ENCODE measurements at regions not wholly inside any gene's neighbourhood (a gene's known extent, or its start where the extent isn't known, plus 50 kb on each side); places are given as distances from the start of the nearest gene placed in this dataset.

- Histone ChIP-seq H3K4me3 (no peak overlapping the region), H3K4me1 (no peaks in the 10 kb centered on the region), H3K27ac (no peak overlapping the region), H3K9me3 (no peaks in the 10 kb centered on the region), H3K36me3 (no peaks in the 10 kb centered on the region), H3K27me3 (no peaks in the 10 kb centered on the region), H3K9ac (ENCODE audit: low read depth in 2 of 2, low read length in 2 of 2) (no peak overlapping the region)
- DNase-seq = no peak
- no peak for TF ChIP-seq CTCF (IDR thresholded peaks at IDR 0.05)
- intact Hi-C loops (cut with DNase I) = no loop called here
Observed at GRCh38 chr2:226622484-226622883, 177.1 kb downstream of the IRS1 start.

- no peak overlapping the region for H3K9ac ChIP-seq (ENCODE audit: low read depth in 2 of 2, low read length in 2 of 2)
- intact Hi-C loops (cut with DNase I) = no loop called here
- H3K4me3 ChIP-seq = no peak overlapping the region
- no peaks in the 10 kb centered on the region for H3K36me3 ChIP-seq
- H3K9me3 ChIP-seq = no peaks in the 10 kb centered on the region
- TF ChIP-seq CTCF (IDR thresholded peaks at IDR 0.05) = no peak
- H3K4me1 ChIP-seq = no peaks in the 10 kb centered on the region
- H3K27ac ChIP-seq = no peak overlapping the region
- H3K27me3 ChIP-seq = no peaks in the 10 kb centered on the region
- no peak for DNase-seq
Observed at GRCh38 chr2:226620176-226620575, 179.4 kb downstream of the IRS1 start.

DNA sequence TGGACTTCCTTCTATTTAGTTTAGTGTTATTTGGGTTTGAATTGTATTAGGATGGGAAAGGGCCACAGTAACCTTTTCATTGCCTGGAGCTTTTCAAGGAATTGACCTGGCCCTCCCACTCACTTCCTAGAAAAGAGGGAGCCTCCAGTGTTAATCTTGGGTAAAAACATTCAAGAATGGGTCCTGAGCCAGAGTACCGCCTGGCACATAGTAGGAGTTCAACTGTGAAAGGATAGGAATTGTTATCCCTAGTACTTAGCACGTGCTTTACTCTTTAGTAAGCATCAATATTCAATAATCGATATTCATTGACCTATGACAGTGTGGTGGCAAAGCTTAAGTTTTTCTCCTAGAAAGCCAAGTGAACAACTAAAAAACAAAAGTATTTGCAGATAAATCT lies 179.9 kb downstream of the IRS1 start:
- H3K9ac ChIP-seq (ENCODE audit: low read depth in 2 of 2, low read length in 2 of 2) = no peak overlapping the region
- no peak overlapping the region for H3K27ac ChIP-seq
- no peak for TF ChIP-seq CTCF (IDR thresholded peaks at IDR 0.05)
- no peaks in the 10 kb centered on the region for H3K9me3 ChIP-seq
- intact Hi-C loops (cut with DNase I) = no loop called here
- H3K4me1 ChIP-seq = no peaks in the 10 kb centered on the region
- no peak overlapping the region for H3K4me3 ChIP-seq
- H3K27me3 ChIP-seq = no peaks in the 10 kb centered on the region
- no peaks in the 10 kb centered on the region for H3K36me3 ChIP-seq
- DNase-seq = no peak

- H3K9ac ChIP-seq (ENCODE audit: low read depth in 2 of 2, low read length in 2 of 2) = no peak overlapping the region
- H3K4me3 ChIP-seq = no peak overlapping the region
Observed at GRCh38 chr2:226618875-226619605, 180.6 kb downstream of the IRS1 start.

GRCh38 chr2:226618544-226618874 lies 181.1 kb downstream of the IRS1 start:
- no peak overlapping the region for H3K27ac ChIP-seq
- no peak overlapping the region for H3K4me3 ChIP-seq
- TF ChIP-seq CTCF (IDR thresholded peaks at IDR 0.05) = no peak
- H3K36me3 ChIP-seq = no peaks in the 10 kb centered on the region
- no peaks in the 10 kb centered on the region for H3K9me3 ChIP-seq
- H3K4me1 ChIP-seq = no peaks in the 10 kb centered on the region
- H3K9ac ChIP-seq (ENCODE audit: low read depth in 2 of 2, low read length in 2 of 2) = no peak overlapping the region
- no peak for DNase-seq
- intact Hi-C loops (cut with DNase I) = no loop called here
- no peaks in the 10 kb centered on the region for H3K27me3 ChIP-seq

More at GRCh38 chr2:226618875-226619605, 180.6 kb downstream of the IRS1 start:
- H3K36me3 ChIP-seq = no peaks in the 10 kb centered on the region
- no peak for DNase-seq
- no peaks in the 10 kb centered on the region for H3K27me3 ChIP-seq
- H3K4me1 ChIP-seq = no peaks in the 10 kb centered on the region
- H3K27ac ChIP-seq = peak overlapping the region; percentile 24
- H3K9me3 ChIP-seq = no peaks in the 10 kb centered on the region
- intact Hi-C loops (cut with DNase I) = no loop called here
- no peak for TF ChIP-seq CTCF (IDR thresholded peaks at IDR 0.05)
